Stimulated activated CD4-positive, alpha-beta T cell treated with anti-CD3 and anti-CD28 coated beads, Interleukin-4, amount 100 ng/mL, for 1 hour (primary cell): ENCODE measurements at regions not wholly inside any gene's neighbourhood (a gene's known extent, or its start where the extent isn't known, plus 50 kb on each side); places are given as distances from the start of the nearest gene placed in this dataset.

Source experiments
- DNase-seq: peaks from one replicate; pipeline ENCODE4 v3.0.0-alpha.2; 2020

- DNase-seq, result no peak
These were observed 57.4 kb upstream of the C1orf21 start for GRCh38 chr1:184329245-184329953.

- no peak for DNase-seq
These were observed 56.6 kb upstream of the C1orf21 start for GRCh38 chr1:184329962-184330868.

DNA sequence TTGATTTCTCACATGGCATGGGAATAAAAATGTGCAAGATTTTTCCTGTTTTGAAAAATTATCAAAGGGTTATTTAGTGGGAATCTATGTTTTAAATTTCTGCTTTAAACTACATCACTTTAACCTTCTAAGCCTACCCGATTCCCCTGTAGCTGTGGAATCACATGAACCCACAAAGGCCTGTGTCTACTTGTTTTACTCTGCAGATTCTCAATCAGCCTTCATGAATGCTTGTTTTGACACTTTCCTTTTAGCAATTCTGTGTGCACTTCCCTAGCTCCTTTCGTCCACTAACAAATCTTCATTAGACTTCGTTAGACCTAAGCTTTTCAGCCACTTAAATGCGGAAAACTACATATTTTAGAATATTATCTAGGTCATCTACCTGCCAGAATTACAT, 56.0 kb upstream of the C1orf21 start:
- no peak for DNase-seq
